Mucosa of stomach (tissue), 1 donor: ENCODE measurements at regions not wholly inside any gene's neighbourhood (a gene's known extent, or its start where the extent isn't known, plus 50 kb on each side); places are given as distances from the start of the nearest gene placed in this dataset.

ENCODE experiments used
- H3K27me3 ChIP-seq: one replicate; pipeline ENCODE4 v1.7.0; 2013; ENCODE audit warnings: mild to moderate bottlenecking, low read length; ENCODE audit not compliant: control insufficient read depth, insufficient read depth
- H3K36me3 ChIP-seq: one replicate; pipeline ENCODE4 v1.7.0; 2013; ENCODE audit warnings: low read length; ENCODE audit not compliant: control insufficient read depth, insufficient read depth
- H3K4me1 ChIP-seq: one replicate; pipeline ENCODE4 v1.7.0; 2013; ENCODE audit warnings: mild to moderate bottlenecking, low read length; ENCODE audit not compliant: control insufficient read depth, insufficient read depth
- H3K4me3 ChIP-seq: one replicate; pipeline ENCODE4 v1.7.0; 2013; ENCODE audit warnings: low read length
- H3K9ac ChIP-seq: one replicate; pipeline ENCODE4 v1.7.0; 2013; ENCODE audit warnings: mild to moderate bottlenecking, low read length, moderate library complexity
- H3K9me3 ChIP-seq: one replicate; pipeline ENCODE4 v1.7.0; 2013; ENCODE audit warnings: mild to moderate bottlenecking, low read length, moderate library complexity; ENCODE audit not compliant: control insufficient read depth
- donor health status: Pancreatic carcinoma.

- Histone ChIP-seq H3K27me3 (no peaks in the 10 kb centered on the region), H3K36me3 (no peaks in the 10 kb centered on the region), H3K9ac (no peak overlapping the region), H3K4me1 (peaks cover 34% of the 10 kb centered on the region), H3K4me3 (no peak overlapping the region), H3K9me3 (no peaks in the 10 kb centered on the region)
Measured at GRCh38 chr20:50388733-50389437, 121.3 kb upstream of the PTPN1 start.

- H3K4me3 ChIP-seq, result no peak overlapping the region
- peaks cover 34% of the 10 kb centered on the region for H3K4me1 ChIP-seq
- H3K9ac ChIP-seq, result no peak overlapping the region
Measured at GRCh38 chr20:50389438-50389807, 120.8 kb upstream of the PTPN1 start.

GRCh38 chr20:50389808-50390684, 120.1 kb upstream of the PTPN1 start:
- H3K4me1 ChIP-seq, result peaks cover 35% of the 10 kb centered on the region
- H3K4me3 ChIP-seq, result no peak overlapping the region
- H3K27me3 ChIP-seq, result no peaks in the 10 kb centered on the region
- H3K36me3 ChIP-seq, result no peaks in the 10 kb centered on the region
- no peaks in the 10 kb centered on the region for H3K9me3 ChIP-seq
- no peak overlapping the region for H3K9ac ChIP-seq

More at GRCh38 chr20:50389438-50389807, 120.8 kb upstream of the PTPN1 start:
- H3K9me3 ChIP-seq, result no peaks in the 10 kb centered on the region
- H3K27me3 ChIP-seq, result no peaks in the 10 kb centered on the region
- H3K36me3 ChIP-seq, result no peaks in the 10 kb centered on the region

GRCh38 chr20:50390685-50391443, 119.3 kb upstream of the PTPN1 start:
- no peak overlapping the region for H3K4me3 ChIP-seq
- no peaks in the 10 kb centered on the region for H3K9me3 ChIP-seq
- H3K9ac ChIP-seq, result no peak overlapping the region
- no peaks in the 10 kb centered on the region for H3K27me3 ChIP-seq
- H3K36me3 ChIP-seq, result no peaks in the 10 kb centered on the region
- peaks cover 41% of the 10 kb centered on the region for H3K4me1 ChIP-seq

GRCh38 chr20:50391444-50392137, 118.6 kb upstream of the PTPN1 start:
- Histone ChIP-seq H3K36me3 (no peaks in the 10 kb centered on the region), H3K9ac (no peak overlapping the region), H3K27me3 (no peaks in the 10 kb centered on the region), H3K4me3 (no peak overlapping the region), H3K4me1 (peaks cover 41% of the 10 kb centered on the region), H3K9me3 (no peaks in the 10 kb centered on the region)

GRCh38 chr20:50392138-50392866, 117.9 kb upstream of the PTPN1 start:
- Histone ChIP-seq H3K9me3 (no peaks in the 10 kb centered on the region), H3K36me3 (no peaks in the 10 kb centered on the region), H3K4me1 (peaks cover 41% of the 10 kb centered on the region), H3K9ac (no peak overlapping the region), H3K4me3 (no peak overlapping the region), H3K27me3 (no peaks in the 10 kb centered on the region)

GRCh38 chr20:50393242-50393641, 116.9 kb upstream of the PTPN1 start:
- Histone ChIP-seq H3K4me1 (peaks cover 32% of the 10 kb centered on the region), H3K27me3 (no peaks in the 10 kb centered on the region), H3K4me3 (no peak overlapping the region), H3K9me3 (no peaks in the 10 kb centered on the region), H3K9ac (no peak overlapping the region), H3K36me3 (no peaks in the 10 kb centered on the region)

GRCh38 chr20:50393990-50394561, 116.1 kb upstream of the PTPN1 start:
- H3K4me3 ChIP-seq, result no peak overlapping the region
- no peak overlapping the region for H3K9ac ChIP-seq
- no peaks in the 10 kb centered on the region for H3K27me3 ChIP-seq
- peaks cover 30% of the 10 kb centered on the region for H3K4me1 ChIP-seq
- H3K36me3 ChIP-seq, result no peaks in the 10 kb centered on the region
- no peaks in the 10 kb centered on the region for H3K9me3 ChIP-seq

- Histone ChIP-seq H3K4me1 (peaks cover 30% of the 10 kb centered on the region), H3K9ac (no peak overlapping the region), H3K27me3 (no peaks in the 10 kb centered on the region), H3K36me3 (no peaks in the 10 kb centered on the region), H3K4me3 (no peak overlapping the region), H3K9me3 (no peaks in the 10 kb centered on the region)
Measured at GRCh38 chr20:50394569-50394968, 115.6 kb upstream of the PTPN1 start.

GRCh38 chr20:50395251-50395729, 114.9 kb upstream of the PTPN1 start:
- H3K4me1 ChIP-seq, result peaks cover 31% of the 10 kb centered on the region
- no peaks in the 10 kb centered on the region for H3K9me3 ChIP-seq
- H3K4me3 ChIP-seq, result no peak overlapping the region
- H3K9ac ChIP-seq, result no peak overlapping the region
- no peaks in the 10 kb centered on the region for H3K27me3 ChIP-seq
- no peaks in the 10 kb centered on the region for H3K36me3 ChIP-seq
